Embryonic facial prominence (tissue), 1 donor: ENCODE measurements at regions not wholly inside any gene's neighbourhood (a gene's known extent, or its start where the extent isn't known, plus 50 kb on each side); places are given as distances from the start of the nearest gene placed in this dataset.

Experiments used
- DNase-seq: peaks from one replicate; pipeline ENCODE4 v3.0.0-alpha.2; 2016; ENCODE audit errors: extremely low spot score

- DNase-seq: no peak
These were observed 606.3 kb downstream of the NPHP4 start for GRCh38 chr1:5385956-5386355.

- no peak for DNase-seq
These were observed 607.0 kb downstream of the NPHP4 start for GRCh38 chr1:5385096-5385799.

GRCh38 chr1:5381491-5381890 lies 610.7 kb downstream of the NPHP4 start:
- DNase-seq: no peak

GRCh38 chr1:5379176-5379759 lies 613.0 kb downstream of the NPHP4 start:
- DNase-seq: no peak

- no peak for DNase-seq
These were observed 615.5 kb downstream of the NPHP4 start for GRCh38 chr1:5376538-5377247.

- DNase-seq: no peak
These were observed 616.7 kb downstream of the NPHP4 start for GRCh38 chr1:5375481-5375880.

GRCh38 chr1:5374192-5374591 lies 618.0 kb downstream of the NPHP4 start:
- no peak for DNase-seq

- DNase-seq: no peak
These were observed 618.9 kb downstream of the NPHP4 start for GRCh38 chr1:5373281-5373680.

- DNase-seq: no peak
These were observed 621.0 kb downstream of the NPHP4 start for GRCh38 chr1:5371270-5371669.

- no peak for DNase-seq
These were observed 621.9 kb downstream of the NPHP4 start for GRCh38 chr1:5370311-5370710.

GRCh38 chr1:5369223-5369622 lies 623.0 kb downstream of the NPHP4 start:
- DNase-seq: no peak

- DNase-seq: no peak
These were observed 624.0 kb downstream of the NPHP4 start for GRCh38 chr1:5368201-5368600.

GRCh38 chr1:5367306-5367705 lies 624.9 kb downstream of the NPHP4 start:
- no peak for DNase-seq

- DNase-seq: no peak
These were observed 626.5 kb downstream of the NPHP4 start for GRCh38 chr1:5365751-5366150.

GRCh38 chr1:5364591-5364990 lies 627.6 kb downstream of the NPHP4 start:
- DNase-seq: no peak

- no peak for DNase-seq
These were observed 637.5 kb downstream of the NPHP4 start for GRCh38 chr1:5354681-5355080.

- no peak for DNase-seq
These were observed 640.9 kb downstream of the NPHP4 start for GRCh38 chr1:5351366-5351765.

GRCh38 chr1:5349526-5349925 lies 642.7 kb downstream of the NPHP4 start:
- DNase-seq: no peak

GRCh38 chr1:5348732-5349465 lies 643.3 kb downstream of the NPHP4 start:
- DNase-seq: no peak

- DNase-seq: no peak
These were observed 644.5 kb downstream of the NPHP4 start for GRCh38 chr1:5347726-5348125.

GRCh38 chr1:5345556-5345955 lies 646.7 kb downstream of the NPHP4 start:
- DNase-seq: no peak

GRCh38 chr1:5343256-5344020 lies 648.8 kb downstream of the NPHP4 start:
- no peak for DNase-seq
